ENCODE measurements at regions not wholly inside any gene's neighbourhood (a gene's known extent, or its start where the extent isn't known, plus 50 kb on each side); places are given as distances from the start of the nearest gene placed in this dataset.
A peak's percentile ranks its signal among the peaks of the same experiment; 100 is the strongest.

DNA sequence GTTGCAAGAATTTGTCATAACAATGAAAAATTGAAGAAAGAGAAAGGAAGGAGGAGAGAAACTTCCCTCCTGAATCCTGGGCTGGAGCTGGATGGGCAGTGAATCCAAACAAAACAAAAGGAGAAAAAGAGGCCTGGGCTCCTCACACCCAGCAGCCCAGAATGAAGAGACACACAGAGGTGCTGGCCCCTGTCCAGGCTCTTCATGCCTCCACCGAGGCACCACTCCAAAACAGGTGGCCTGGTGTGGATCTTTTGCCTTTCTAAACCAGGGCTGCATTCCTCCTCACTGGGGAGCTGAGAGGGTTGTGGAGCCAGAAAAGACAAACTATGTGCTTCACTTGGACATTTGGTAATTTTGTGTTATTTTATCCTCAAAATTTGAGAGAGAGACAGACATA lies 76.0 kb downstream of the FAM124B start:
- DNase-seq: no peak

DNA sequence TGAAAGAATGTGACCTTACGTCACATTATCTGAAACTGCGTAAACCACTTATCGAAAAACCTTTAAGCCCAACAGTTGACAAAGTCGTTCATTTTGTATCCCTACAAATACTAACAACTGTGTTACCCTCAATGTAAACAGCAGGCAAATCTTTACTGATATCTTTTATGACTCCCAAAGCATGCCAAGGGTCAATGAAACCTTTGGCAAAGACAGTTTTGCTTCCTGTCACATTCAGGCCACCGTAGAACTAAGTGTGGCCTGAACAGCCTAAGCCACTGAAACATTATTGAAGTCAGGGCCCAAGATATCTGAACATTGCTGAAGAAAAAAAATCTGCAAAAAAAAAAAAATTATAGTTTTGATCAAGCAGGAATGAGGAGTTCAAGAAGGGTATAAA lies 77.3 kb downstream of the FAM124B start:
- DNase-seq: no peak

DNA sequence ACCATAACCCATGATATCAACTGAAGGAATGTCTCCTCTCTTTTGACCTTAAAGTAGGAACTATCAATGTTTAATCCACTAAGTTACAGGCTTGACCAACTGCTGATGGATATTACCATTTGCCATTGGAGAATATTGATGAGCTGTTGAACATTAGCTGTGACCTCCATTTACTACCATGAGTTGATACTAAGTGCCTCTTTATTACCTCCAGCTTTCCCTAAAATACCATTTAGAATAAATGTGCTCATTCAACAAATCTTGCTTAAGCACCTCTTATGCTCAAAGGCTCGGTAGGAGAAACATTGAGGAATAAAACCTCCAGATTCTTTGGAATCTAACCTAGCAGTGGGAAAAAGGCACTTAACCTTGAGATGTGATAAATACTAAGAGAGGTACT lies 81.2 kb downstream of the FAM124B start:
- no peak for DNase-seq

DNA sequence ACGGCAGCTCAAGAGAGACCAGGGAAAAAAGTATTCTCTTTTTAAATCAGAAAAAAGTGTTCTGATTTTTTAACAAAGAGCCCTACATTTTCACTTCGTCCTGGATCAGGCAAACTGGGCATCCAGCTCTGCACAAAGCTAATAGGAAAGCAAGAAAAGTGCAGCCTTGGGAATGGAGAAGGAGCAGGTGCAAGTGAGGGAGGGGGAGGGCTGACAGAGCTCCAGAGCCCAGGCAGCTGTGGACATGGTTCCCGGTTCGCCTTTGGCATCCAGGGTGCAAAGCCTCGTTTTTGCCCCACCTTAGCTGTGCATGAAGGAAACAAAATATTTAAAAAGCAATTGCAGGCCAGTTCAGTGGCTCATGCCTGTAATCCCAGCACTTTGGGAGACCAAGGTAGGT lies 82.2 kb downstream of the FAM124B start:
- DNase-seq: no peak

DNA sequence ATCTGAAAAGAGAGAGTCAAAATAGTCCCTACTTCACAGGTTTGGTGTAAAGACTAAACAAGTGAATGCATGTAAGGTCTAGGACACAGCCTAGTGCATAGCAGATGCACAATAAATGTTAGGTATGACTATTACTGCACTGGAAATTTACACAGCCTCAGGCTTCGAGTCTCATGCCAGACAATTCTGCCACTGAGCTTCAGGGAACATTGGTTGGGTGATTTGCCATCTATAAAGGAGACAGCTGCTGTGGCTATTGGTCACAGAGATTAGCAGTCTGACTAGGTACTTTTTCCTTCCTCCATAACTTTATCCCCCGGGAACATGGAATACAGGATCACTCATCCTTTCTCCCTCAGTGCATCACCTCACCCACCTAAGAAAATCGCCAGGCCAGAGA lies 89.2 kb downstream of the FAM124B start:
- no peak for DNase-seq

DNA sequence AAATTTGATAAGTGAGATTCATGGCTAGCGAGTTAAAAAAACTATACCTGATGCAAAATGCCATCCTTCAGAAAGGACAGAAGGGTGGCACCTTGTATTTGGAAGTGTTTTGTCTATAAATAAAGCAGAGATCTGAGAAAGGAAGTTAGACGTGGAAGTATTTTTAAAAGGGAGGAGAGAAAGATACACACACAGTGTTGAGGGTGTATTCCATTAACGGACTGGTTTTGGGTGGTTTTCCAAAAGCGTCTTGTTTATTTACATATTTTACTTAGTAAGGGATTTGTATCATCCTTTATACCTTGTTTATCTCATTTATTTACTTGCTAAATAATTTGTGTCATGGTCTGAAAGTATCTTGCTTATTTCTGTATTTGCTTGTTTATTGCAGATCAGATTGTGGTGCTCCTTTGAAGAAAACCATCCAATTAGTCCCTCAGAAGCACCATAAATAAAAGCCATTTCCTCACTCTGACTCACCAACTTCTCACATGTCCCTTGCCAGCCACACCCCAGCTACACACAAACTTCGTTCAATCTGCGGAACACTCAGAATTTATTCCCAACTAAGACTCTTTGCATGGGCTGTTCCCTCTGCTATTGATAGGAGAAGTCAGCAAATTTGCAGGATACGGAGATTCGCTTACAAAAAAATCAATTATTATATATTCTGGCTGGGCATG lies 90.8 kb downstream of the FAM124B start:
- DNase-seq: no peak

DNA sequence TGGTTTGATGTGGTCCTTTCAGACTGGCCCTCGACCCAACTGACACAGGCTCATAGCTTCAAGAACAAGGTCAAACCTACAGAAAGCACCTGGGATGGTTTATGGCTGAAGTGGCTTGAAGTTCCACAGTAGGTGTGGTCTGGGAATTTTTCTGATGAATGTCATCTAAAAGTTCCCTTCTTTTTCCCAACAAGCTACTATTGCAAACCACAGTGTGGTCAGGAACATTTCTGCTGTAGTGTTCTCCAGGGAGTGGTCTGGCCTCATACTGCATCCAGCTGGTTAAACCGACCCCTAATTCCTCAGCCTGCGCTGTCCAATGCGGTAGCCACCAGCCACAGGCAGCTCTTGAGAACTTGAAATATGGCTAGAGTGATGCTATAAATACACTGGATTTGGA lies 92.7 kb downstream of the FAM124B start:
- DNase-seq: no peak

DNA sequence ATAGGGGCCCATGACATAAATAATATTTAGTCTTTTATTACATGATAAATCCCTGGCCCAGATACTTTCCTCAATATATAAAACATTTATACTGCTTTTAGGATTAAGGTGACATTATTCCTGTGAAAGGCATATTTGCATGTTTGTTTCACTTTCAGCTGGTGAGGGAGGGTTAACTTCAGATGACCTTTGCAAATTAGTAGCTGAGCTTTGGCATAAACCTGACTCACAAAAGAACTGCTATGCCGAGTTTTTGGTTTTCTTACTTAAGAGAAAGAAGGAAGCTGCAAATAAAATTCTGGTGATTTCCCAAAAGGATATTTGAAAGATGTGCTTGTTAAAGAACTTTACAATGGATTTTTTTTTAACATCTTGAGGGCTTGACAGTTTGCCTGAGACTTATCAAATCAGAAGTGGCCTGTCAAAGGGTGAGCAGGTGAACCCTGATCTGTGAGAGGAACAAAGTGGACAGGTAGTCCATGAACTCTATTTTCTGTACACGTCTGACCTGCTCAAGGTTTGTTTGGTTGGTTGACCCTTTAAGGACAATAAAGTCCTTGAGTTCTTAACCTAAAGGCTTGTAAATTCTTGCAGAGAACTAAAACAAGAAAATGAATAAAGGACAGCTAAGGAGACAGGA lies 93.5 kb downstream of the FAM124B start:
- DNase-seq: no peak

DNA sequence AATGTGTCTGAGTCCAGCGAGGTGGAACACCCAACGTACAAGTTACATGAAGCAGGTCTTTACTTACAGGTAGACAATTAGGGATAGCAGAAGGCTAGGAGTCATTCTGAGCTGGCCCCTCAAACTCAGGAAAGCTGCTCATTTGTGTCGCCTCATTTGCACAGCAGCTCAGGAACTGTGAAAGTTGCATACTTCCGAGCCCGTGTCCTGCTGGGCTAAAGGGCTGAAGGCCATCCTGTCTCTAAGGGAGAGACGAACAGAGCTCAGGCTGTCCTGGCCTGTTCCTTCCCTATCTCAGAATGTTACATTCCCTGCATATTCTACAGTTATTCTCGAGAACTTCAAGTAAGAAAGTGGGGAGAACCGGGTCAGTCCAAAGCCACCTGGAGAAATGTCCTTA lies 99.0 kb downstream of the FAM124B start:
- no peak for DNase-seq

DNA sequence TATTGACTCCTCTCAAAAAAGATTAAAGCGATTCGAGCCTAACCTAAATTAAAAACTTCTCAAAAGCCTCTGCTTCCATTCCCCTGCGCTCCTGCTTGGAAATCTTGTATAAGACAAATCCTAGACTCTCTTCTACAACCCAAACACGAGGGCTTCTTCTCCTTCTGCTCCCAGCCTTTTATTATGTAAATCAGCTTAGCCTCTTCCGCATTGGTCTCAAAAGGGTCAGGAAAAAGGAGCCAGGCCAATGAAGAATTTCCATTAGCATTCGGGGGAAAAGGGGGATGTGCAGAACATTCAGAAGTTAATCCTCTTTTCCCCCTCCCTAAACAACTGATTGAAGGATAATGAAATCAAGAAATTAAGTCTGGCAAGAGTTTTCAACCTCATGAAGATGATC lies 107.9 kb downstream of the FAM124B start:
- DNase-seq: no peak

DNA sequence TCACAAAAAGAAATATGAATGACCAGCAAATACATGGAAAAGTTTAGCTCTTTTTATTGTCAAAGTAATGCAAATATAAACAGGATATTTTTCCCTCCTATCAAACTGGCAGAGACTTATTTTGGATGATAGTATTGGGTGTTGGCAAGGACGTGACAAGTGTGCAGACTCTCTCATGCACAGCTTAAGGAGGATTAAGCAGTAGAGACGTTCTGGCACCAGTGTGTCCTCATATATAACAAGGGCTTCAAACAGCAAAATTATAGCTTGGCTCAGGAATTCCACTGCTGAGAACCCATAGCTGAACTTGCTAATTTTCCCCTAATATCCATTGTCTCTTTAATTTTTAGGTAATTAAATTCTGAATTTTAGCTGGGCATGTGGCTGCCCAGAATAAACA lies 114.4 kb downstream of the FAM124B start:
- DNase-seq: no peak

DNA sequence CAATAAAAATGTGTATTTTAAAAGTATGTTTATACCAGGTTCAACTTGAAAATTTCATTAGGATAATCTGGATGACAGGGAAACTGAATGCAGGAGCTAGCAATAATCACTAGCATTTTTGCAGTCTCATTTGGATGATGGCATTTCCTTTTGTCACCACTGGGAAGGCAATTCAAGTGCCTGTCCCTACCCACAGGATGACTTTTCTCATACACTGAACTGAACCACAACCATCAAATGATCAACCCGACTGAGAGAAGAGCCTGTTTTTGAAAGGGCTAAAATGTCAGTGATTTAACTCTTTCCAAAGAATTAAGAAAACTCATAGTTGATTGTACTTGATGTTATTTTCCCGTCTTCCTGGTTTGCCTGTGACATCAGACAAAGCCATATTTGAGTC lies 115.0 kb downstream of the FAM124B start:
- no peak for DNase-seq

DNA sequence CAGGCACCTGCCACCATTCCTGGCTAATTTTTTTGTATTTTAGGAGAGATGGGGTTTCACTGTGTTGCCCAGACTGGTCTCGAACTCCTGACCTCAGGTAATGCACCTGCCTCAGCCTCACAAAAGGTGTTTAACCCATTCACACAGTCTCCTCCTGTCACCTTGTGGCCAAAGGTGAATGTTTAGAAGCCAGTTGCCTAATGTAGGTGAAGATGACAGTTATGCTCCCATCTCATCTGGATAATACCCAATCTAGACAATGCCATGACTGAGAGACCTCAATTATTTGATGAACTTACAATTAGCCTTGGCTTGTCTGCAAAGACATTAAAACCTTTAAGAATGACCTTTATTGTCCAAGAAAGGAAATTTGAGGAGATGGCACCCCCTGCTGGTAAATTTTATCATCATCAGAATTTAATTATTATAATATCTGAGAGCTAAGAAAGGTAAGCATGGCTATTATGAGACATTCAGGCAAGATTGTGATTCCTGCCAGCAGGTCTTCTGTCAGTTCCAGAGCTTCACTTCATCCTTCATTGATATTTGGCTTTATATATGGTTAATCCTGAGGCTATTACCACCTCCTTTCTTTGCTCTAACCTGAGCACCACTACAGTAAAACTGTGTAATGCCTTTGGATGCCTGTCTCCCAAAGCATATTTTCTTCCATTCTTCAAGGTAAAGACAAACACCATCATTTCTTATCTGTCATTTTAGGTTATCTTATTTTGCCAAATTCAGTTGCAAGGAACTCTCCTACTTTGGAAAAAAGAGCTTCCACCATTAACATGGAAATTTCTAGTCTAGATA lies 117.6 kb downstream of the FAM124B start:
- peak in 1 of 2 experiments; percentile 52 for DNase-seq

DNA sequence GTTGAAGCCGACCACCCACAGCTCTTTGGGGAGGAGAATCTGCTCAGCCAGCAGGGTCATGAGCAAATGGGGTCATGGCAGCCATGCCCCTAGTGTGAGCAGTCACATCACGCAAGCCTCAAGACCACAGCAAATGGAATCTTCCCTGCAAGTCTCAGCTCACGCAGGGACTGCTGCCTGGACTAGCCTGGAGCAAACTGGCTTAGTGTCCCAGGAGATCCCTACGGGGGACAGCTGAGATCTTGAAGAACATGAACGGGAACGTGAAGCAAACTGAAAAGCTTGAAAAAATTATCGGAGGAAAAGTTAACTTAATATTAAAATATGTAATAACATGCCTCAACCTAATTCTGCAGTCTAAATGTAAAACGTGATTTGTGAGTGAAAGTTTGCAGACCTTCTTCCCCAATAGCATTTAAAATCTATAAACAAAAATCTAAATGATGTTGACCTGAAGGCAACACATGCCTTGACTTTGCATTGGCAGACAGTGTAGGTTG lies 118.4 kb downstream of the FAM124B start:
- no peak for DNase-seq

DNA sequence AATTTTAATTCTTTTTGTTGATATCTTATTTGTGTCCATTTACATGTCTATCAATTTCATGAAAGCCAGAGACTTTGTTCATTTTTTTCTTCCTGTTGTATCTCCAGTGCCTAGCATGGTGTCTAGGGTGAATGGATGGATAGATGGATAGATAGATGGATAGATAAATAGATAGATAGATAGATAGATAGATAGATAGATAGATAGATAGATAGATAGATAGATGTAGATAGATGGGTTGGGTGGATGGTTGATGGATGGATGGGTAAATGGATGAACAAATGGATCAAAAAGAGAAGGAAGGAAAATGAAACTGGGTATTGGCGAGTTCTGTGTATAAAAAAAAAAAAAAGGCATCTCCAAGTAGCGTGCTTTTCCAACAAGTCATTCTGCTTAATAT lies 120.5 kb downstream of the FAM124B start:
- DNase-seq: no peak

DNA sequence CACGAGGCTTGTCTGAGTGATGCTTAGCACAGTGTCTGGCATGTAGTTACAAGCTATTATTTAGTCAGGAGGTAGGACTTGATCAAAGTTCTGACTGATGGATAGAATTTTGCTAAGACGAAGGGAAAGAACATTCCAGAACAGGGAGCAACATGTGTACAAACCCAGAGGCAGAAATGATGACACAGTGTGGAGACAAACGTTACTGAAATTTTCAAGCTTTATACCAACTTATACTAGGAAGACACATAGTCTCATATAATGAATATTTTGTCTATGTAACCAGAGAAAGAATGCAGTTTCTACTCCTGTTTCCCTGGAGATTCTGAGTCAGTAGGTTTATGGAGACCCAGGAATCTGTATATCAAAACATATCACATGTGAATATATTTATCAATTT lies 123.4 kb downstream of the FAM124B start:
- no peak for DNase-seq

DNA sequence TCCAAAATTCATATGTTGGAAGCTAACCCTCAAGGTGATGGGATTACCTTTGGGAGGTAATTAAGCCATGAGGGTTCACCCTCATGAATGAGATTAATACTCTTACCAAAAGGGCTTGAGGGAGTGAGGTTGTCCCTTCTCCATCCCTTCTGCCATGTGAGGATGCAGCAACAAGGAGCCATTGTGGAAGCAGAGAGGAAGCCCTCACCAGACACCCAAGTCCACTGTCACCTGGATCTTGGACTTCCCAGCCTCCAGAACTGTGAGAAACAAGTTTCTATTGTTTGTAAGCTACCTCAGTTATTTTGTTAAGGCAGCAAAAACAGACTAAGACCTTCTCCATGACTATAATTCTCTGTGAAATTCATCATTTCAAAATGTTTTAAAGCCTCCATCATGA lies 125.7 kb downstream of the FAM124B start:
- DNase-seq: no peak

DNA sequence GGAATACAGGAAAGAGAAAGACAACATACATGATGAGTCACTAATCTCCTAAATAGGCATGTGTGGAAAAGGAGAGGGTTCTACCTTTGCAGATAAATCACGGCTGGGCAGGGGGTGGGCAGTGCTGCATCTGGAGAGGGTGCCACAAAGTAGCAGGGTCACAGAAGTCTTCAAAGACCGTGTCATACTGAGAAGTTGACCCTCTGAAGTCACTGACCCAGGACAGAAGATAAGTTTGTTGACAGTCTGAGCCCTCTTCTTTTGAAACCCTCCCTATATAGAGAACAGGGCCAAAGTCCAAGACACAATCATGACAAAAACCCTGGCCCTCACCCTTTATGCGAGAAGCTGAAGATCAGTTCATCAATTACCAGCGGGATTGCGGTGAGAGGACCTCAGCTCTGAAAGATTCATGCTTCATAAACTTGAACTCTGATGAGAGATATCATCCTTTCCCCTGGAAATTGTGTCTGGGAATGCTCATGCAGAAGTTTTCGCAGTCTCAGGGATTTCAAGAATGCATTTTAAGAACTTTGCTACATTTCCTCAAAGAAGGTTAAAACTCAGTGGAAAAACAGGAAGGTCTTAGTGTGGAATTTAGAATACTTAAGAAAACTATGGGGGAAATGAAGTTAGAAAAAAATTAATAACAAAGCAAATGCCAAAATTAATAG lies 129.5 kb downstream of the FAM124B start:
- DNase-seq: no peak

DNA sequence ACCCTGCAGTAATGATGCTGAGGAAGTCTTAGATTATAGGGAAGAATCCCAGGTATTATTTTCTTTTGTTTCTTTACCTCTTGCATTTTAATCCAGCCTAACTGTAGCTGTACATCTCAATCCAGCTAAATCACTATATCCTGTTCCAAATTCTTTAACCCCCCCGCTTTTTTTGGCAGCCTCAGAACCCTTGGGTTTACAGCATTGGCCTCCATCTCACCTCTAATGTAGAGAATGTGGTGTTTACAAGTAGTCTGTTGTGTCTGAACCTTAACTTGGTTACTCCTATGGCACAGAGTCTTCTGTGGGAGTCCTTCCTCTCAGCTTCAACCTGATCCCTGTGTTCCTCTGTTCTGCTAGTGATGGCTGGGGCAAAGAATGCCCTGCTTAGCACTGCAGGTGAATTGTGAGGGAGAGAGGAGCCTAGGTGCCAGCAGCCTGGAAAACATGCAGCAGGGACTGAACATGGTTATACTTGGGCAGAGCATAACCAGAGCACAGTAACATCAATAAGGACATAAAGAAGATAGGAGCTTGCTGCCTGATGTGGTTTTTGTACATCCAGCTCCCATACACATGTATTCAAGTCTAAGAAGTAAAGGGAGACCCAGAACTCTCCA lies 130.2 kb downstream of the FAM124B start:
- no peak for DNase-seq

DNA sequence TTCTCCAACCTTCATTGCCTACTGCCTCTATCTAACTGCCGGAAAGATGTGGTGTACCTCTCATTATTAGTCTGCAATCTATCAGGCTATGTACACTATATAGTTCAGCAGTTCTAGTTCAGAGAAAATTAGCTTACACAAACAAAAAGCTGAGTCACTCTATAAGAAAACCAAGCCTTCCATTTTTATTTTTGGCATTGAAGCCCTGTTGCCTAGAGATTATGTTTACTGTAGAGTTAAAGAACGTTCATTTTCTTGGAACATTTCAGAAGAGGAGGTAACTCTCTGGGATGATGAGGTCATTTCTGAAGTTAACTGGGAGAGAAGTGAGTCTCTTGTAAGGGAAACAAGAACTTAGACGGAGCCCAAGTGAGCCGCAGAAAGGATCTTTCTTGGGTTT lies 133.5 kb downstream of the FAM124B start:
- no peak for DNase-seq

DNA sequence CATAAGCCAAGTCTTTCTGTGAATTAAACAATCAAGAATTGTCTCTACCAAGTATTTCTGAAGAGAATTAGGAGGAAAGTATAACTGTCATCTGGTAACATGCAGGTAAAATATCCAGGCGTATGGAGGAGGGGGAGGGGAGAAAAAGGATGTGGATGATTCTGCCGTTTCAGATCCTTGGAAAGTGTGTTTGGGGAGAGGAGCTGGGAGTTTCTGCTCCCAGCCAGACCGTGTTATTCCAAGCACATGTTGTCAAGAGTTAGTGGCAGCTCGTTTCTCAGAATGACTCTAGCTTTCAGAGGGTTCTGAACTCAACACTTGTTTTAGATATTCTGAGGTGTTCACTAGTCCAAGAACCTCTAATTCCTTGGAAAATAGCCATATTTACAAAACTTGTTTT lies 137.6 kb downstream of the FAM124B start:
- DNase-seq: no peak

DNA sequence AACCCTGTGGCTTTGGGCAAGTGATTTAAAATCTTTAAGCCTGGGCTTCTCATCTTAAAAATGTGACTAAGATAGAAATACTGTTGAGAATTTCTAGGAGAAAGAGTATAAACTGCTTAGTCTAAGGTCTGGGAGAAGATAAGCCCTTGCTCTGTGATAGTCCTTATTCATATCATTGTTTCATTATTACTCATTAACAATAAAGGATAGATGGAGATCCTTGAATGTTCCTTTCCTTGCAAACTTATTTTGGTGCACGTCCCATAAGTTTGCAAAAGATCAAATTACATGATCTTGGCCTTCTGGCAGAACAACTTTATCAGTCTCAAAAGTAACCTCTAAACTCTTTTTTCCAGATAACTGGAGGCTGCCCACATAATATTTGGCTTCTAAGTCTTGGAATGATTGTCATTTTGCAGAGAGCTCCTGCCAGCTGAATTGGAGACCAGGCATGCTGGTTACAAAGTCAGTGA lies 138.3 kb downstream of the FAM124B start:
- DNase-seq: no peak

DNA sequence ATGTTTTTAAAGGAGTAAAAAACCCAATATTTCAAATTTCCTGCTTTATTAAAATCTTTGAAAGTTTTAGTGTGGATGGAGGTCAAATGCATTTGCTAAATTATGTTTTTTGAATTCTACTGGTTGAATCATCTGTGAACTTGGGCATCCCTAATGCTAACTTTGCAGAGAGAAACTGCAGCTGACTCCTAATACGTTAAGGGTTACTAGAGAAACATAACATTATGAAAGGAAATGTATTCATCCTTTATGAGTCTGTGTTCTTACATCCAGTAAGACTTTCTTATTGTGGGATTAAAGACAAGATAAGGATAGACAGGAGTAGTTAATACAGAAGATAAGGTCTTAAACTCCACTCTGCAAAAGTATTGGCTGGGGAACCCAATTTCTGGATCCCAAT lies 140.6 kb downstream of the FAM124B start:
- no peak for DNase-seq
